HCT116 (cell line): ENCODE measurements at regions not wholly inside any gene's neighbourhood (a gene's known extent, or its start where the extent isn't known, plus 50 kb on each side); places are given as distances from the start of the nearest gene placed in this dataset.
"Not testable (repeated sequence)": the region's sequence is repeated elsewhere in the genome, so short reads cannot be mapped to it uniquely, and the experiment has no call there.

ENCODE experiments used
- ATAC-seq: fragments of 200-7000 bp; cut with Tn5 transposase; 2 replicates; pipeline ENCODE4 v1.9.1; 2020; ENCODE audit warnings: mild to moderate bottlenecking, moderate library complexity
- BruUV-seq: library from RNA; stranded (reverse); fragments of 400-500 nt; replicated peaks from 2 replicates; lab custom pipeline; 2021; lab: Mats Ljungman, UMichigan
- CTCF ChIA-PET: fragments of 300-600 bp; sonication (Branson Sonifier 250); formaldehyde crosslinking; loops from one replicate; lab custom pipeline; 2021; ENCODE audit warnings: antibody characterized with exemption; lab: Charles Lee
- POLR2A ChIA-PET: fragments of 300-600, 350-600 bp; sonication (Branson Sonifier 250); formaldehyde crosslinking; loops from one replicate; lab custom pipeline; 2021; ENCODE audit warnings: antibody characterized with exemption; lab: Charles Lee
- RAD21 ChIA-PET, 2 experiments: fragments of 300-600 bp; sonication (Branson Sonifier 250); formaldehyde crosslinking; loops; one replicate each; lab custom pipeline; 2023; ENCODE audit warnings: low total read pairs in 2 of 2; ENCODE audit not compliant: uncharacterized antibody in 2 of 2, unreplicated experiment in 2 of 2, low non-redundant PET in 1 of 2; lab: Charles Lee
- DNase-seq: peaks from one replicate; pipeline ENCODE4 v3.0.0-alpha.2; 2010; ENCODE audit warnings: low read depth, low spot score
- H2AFZ ChIP-seq: fragments of 200-600 bp; shearing (Covaris generic), sonication (generic); 2 replicates; pipeline ENCODE4 v1.6.1; 2017; ENCODE audit warnings: low read depth, mixed run types, mixed read lengths, antibody characterized with exemption, low read length; ENCODE audit not compliant: poor library complexity, severe bottlenecking
- H3K27ac ChIP-seq: 2 replicates; pipeline ENCODE4 v1.5.1; 2012; ENCODE audit warnings: low read depth, low read length
- H3K27me3 ChIP-seq: fragments of 200-600 bp; sonication (generic); 2 replicates; pipeline ENCODE4 v1.6.1; 2016; ENCODE audit warnings: mixed run types, low read length, mixed read lengths; ENCODE audit not compliant: insufficient read depth
- H3K36me3 ChIP-seq, 2 experiments: fragments of 200-500 bp in 1 of 2; fragments of 200-600 bp in 1 of 2; sonication (Bioruptor generic) in 1 of 2; sonication (generic) in 1 of 2; 2 replicates each; pipeline versions ENCODE4 v1.5.1 to v1.6.1; 2014 to 2016; ENCODE audit warnings: low read length in 2 of 2, inconsistent platforms in 1 of 2, mixed read lengths in 1 of 2, mixed run types in 1 of 2; ENCODE audit not compliant: insufficient read depth in 2 of 2, control insufficient read depth in 1 of 2
- H3K4me1 ChIP-seq, 2 experiments: fragments of 200-600 bp in 1 of 2; sonication (generic) in 1 of 2; 2 replicates each; pipeline versions ENCODE4 v1.5.1 to v1.6.1; 2012 to 2017; ENCODE audit warnings: low read length in 2 of 2, inconsistent platforms in 1 of 2, mild to moderate bottlenecking in 1 of 2, mixed read lengths in 1 of 2, mixed run types in 1 of 2, moderate library complexity in 1 of 2; ENCODE audit not compliant: insufficient read depth in 2 of 2, control insufficient read depth in 1 of 2
- H3K4me2 ChIP-seq: fragments of 200-600 bp; sonication (generic); 2 replicates; pipeline ENCODE4 v1.6.1; 2017; ENCODE audit warnings: mixed run types, low read length, mixed read lengths
- H3K4me3 ChIP-seq, 2 experiments: fragments of 200-600 bp in 1 of 2; sonication (generic) in 1 of 2; replicated peaks in 1 of 2; 2 replicates each; pipeline ENCODE4 v1.5.1; 2011 to 2016; ENCODE audit warnings: low read length in 2 of 2, control low read depth in 1 of 2, low read depth in 1 of 2, mild to moderate bottlenecking in 1 of 2, mixed read lengths in 1 of 2, mixed run types in 1 of 2
- H3K79me2 ChIP-seq: fragments of 200-600 bp; sonication (generic); 2 replicates; pipeline ENCODE4 v1.6.1; 2017; ENCODE audit warnings: mild to moderate bottlenecking, mixed run types, low read length, moderate library complexity, mixed read lengths; ENCODE audit not compliant: insufficient read depth
- H3K9ac ChIP-seq: fragments of 200-600 bp; sonication (generic); 2 replicates; pipeline ENCODE4 v1.6.1; 2016; ENCODE audit warnings: low read length, mixed read lengths
- H3K9me2 ChIP-seq: fragments of 200-600 bp; sonication (generic), shearing (Covaris generic); 2 replicates; pipeline ENCODE4 v1.6.1; 2017; ENCODE audit warnings: mixed run types, mild to moderate bottlenecking, moderate library complexity; ENCODE audit not compliant: insufficient read depth
- H3K9me3 ChIP-seq, 2 experiments: fragments of 200-500 bp in 1 of 2; fragments of 200-600 bp in 1 of 2; sonication (Bioruptor generic) in 1 of 2; sonication (generic) in 1 of 2; 2 replicates each; pipeline ENCODE4 v1.6.1; 2014 to 2017; ENCODE audit warnings: low read length in 2 of 2, mixed read lengths in 2 of 2, inconsistent platforms in 1 of 2, low read depth in 1 of 2, mild to moderate bottlenecking in 1 of 2, mixed run types in 1 of 2, moderate library complexity in 1 of 2; ENCODE audit not compliant: control insufficient read depth in 1 of 2, insufficient read depth in 1 of 2
- H4K20me1 ChIP-seq: fragments of 200-600 bp; sonication (generic), shearing (Covaris generic); 2 replicates; pipeline ENCODE4 v1.6.1; 2017; ENCODE audit warnings: mixed run types, mild to moderate bottlenecking, moderate library complexity; ENCODE audit not compliant: insufficient read depth
- intact Hi-C: fragments of 100-400 bp; cut with micrococcal nuclease; formaldehyde crosslinking; loops from 2 replicates; pipeline ENCODE4 v1.10.0; 2022

- H3K9me3 ChIP-seq, POLR2A ChIA-PET, intact Hi-C loops, H2AFZ ChIP-seq, H3K27ac ChIP-seq, H3K4me3 ChIP-seq, H3K4me1 ChIP-seq, H3K79me2 ChIP-seq, H3K9me2 ChIP-seq, BruUV-seq, H3K27me3 ChIP-seq, H3K4me2 ChIP-seq, RAD21 ChIA-PET, H3K9ac ChIP-seq, DNase-seq, ATAC-seq, H4K20me1 ChIP-seq, H3K36me3 ChIP-seq, CTCF ChIA-PET: not testable (repeated sequence)
These were observed 277.9 kb upstream of the NBPF12 start for GRCh38 chr1:146660242-146660641.

DNA sequence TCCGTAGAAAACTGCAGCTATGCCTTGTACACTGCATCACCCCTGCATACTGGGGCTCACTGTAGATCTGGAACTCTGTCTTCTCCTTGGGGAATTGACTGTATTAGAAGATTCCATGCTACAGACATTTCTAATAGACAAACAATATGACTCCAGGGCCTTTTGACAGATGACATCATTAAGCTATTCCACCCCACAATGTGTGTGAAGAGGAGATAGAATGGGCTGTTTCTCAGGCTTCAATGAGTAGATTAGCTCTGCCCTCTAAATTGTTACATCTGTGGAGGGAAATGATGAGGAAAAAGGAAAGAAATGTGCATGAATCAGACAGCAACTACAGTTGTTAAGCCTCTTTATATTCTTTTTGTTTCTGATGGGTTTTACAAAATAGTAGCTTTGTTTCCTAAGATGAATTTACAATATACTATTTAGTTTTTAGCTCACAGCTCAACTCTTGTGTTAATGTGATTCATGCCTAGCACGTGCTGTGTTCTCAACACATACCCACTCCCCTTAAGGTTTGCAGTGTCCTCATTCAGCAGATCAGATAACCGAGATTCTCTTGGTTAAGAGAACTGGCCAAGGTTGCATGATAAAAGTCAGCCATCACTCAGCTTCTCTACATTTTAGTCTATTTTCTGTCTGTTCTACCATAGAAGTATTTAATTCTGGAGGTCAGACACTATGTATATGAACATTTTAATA lies 281.6 kb upstream of the NBPF12 start:
- BruUV-seq, POLR2A ChIA-PET: not testable (repeated sequence)

DNA sequence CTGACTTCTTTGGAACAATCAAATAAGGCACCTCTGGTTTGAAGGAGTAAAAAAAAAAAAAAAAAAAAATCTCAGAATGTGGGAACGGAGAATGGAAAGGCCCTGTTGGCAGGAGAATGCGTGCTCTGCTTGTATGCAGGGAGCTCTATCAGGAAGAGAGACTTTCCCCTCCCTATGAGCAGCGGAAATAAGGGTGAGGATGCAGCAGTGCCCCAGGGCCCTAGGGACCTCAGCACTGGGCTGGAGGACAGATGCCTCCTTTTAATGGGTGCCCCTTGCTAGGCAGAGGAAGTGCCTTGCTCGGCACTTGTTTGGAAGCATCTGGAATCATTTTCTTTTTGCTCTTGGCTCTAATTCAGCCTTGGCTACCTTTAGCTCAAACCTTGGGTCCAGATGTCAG lies 283.4 kb upstream of the NBPF12 start:
- H3K4me3 ChIP-seq, intact Hi-C loops, H3K4me1 ChIP-seq, H3K9me2 ChIP-seq, POLR2A ChIA-PET, H3K27ac ChIP-seq, H2AFZ ChIP-seq, RAD21 ChIA-PET, H3K79me2 ChIP-seq, DNase-seq, H4K20me1 ChIP-seq, H3K9ac ChIP-seq, H3K36me3 ChIP-seq, BruUV-seq, H3K4me2 ChIP-seq, H3K9me3 ChIP-seq, H3K27me3 ChIP-seq, ATAC-seq, CTCF ChIA-PET: not testable (repeated sequence)

More for the DNA sequence above, 281.6 kb upstream of the NBPF12 start:
- H4K20me1 ChIP-seq, ATAC-seq, H3K4me2 ChIP-seq, H2AFZ ChIP-seq, intact Hi-C loops, H3K4me1 ChIP-seq, H3K9ac ChIP-seq, H3K9me2 ChIP-seq, H3K27ac ChIP-seq, DNase-seq, H3K36me3 ChIP-seq, H3K27me3 ChIP-seq, CTCF ChIA-PET, H3K9me3 ChIP-seq, RAD21 ChIA-PET, H3K4me3 ChIP-seq, H3K79me2 ChIP-seq: not testable (repeated sequence)

DNA sequence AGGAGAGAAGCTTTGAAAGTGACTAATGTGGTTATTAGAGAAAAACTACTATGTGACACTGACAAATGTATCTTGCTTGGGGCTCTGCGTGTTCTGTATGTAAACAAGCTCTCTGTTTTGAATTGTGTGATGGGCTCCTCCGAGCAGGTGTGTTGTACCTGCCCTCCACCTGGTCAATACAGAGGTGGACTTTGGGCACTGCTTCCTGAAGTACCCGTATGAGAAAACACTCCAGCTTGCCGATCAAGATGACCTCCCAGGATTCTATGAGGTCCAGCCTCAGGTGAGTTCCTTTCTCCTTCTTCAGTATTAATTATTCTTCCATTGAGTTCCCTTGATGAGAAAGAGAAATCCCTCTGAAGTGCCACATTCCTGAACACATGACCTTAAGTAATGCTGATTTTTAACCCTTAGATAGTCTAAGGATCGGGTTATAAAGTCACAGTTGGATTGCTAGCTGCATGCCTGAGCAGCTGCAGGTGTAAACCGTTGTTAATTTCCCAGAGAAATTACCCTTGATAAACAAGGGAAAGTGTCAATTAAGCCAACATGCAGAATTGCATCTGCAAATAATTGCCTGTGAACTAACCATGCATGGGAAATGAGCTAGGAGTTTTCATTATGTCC lies 292.0 kb upstream of the NBPF12 start:
- RAD21 ChIA-PET, H3K36me3 ChIP-seq, CTCF ChIA-PET, H3K27me3 ChIP-seq, POLR2A ChIA-PET, H3K4me1 ChIP-seq, H3K9ac ChIP-seq, H3K4me3 ChIP-seq, ATAC-seq, H2AFZ ChIP-seq, H3K9me3 ChIP-seq, H3K4me2 ChIP-seq, H4K20me1 ChIP-seq, BruUV-seq, H3K79me2 ChIP-seq, intact Hi-C loops, DNase-seq, H3K9me2 ChIP-seq, H3K27ac ChIP-seq: not testable (repeated sequence)
